Left ventricle myocardium inferior (tissue), 1 donor: ENCODE measurements at regions not wholly inside any gene's neighbourhood (a gene's known extent, or its start where the extent isn't known, plus 50 kb on each side); places are given as distances from the start of the nearest gene placed in this dataset.
"Not testable (repeated sequence)": the region's sequence is repeated elsewhere in the genome, so short reads cannot be mapped to it uniquely, and the experiment has no call there.

Experiments used
- DNase-seq: peaks from one replicate; pipeline ENCODE4 v3.0.0-alpha.2; 2020
- H3K27ac ChIP-seq: fragments of 200-600 bp; replicated peaks from 2 replicates; pipeline ENCODE4 v1.8.0; 2021
- H3K27me3 ChIP-seq: fragments of 200-600 bp; 2 replicates; pipeline ENCODE4 v1.8.0; 2021; ENCODE audit warnings: low read depth
- H3K36me3 ChIP-seq: fragments of 200-600 bp; 2 replicates; pipeline ENCODE4 v1.8.0; 2021
- H3K4me1 ChIP-seq: fragments of 200-600 bp; 2 replicates; pipeline ENCODE4 v1.8.0; 2021
- H3K4me3 ChIP-seq: fragments of 200-600 bp; 2 replicates; pipeline ENCODE4 v1.8.0; 2021; ENCODE audit warnings: mild to moderate bottlenecking, moderate library complexity
- H3K9me3 ChIP-seq: fragments of 200-600 bp; replicated peaks from 2 replicates; pipeline ENCODE4 v1.8.0; 2021
- intact Hi-C: fragments of 100-400 bp; cut with micrococcal nuclease; formaldehyde crosslinking; loops from one replicate; pipeline ENCODE4 v1.11.0; 2022
- TF ChIP-seq, protein P1 (sequence below): fragments of 200-600 bp; IDR thresholded peaks from 2 replicates; pipeline ENCODE4 v1.8.0; 2021; ENCODE audit warnings: antibody characterized with exemption, mild to moderate bottlenecking, borderline replicate concordance
- donor health status: DM: no; HTN: yes; CAD: no; lungs with severe emphysema.

GRCh38 chr7:84735011-84735410, 451.8 kb downstream of the SEMA3D start:
- H3K9me3 ChIP-seq: peaks cover 14% of the 10 kb centered on the region
- H3K36me3 ChIP-seq: no peaks in the 10 kb centered on the region
- no peak overlapping the region for H3K27ac ChIP-seq
- TF ChIP-seq, protein P1, sequence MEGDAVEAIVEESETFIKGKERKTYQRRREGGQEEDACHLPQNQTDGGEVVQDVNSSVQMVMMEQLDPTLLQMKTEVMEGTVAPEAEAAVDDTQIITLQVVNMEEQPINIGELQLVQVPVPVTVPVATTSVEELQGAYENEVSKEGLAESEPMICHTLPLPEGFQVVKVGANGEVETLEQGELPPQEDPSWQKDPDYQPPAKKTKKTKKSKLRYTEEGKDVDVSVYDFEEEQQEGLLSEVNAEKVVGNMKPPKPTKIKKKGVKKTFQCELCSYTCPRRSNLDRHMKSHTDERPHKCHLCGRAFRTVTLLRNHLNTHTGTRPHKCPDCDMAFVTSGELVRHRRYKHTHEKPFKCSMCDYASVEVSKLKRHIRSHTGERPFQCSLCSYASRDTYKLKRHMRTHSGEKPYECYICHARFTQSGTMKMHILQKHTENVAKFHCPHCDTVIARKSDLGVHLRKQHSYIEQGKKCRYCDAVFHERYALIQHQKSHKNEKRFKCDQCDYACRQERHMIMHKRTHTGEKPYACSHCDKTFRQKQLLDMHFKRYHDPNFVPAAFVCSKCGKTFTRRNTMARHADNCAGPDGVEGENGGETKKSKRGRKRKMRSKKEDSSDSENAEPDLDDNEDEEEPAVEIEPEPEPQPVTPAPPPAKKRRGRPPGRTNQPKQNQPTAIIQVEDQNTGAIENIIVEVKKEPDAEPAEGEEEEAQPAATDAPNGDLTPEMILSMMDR: no peak
- no peaks in the 10 kb centered on the region for H3K27me3 ChIP-seq
- no peaks in the 10 kb centered on the region for H3K4me1 ChIP-seq
- DNase-seq: no peak
- H3K4me3 ChIP-seq: no peak overlapping the region
- intact Hi-C loops: no loop called here

- H3K27ac ChIP-seq, DNase-seq, H3K4me1 ChIP-seq, intact Hi-C loops, H3K27me3 ChIP-seq, H3K4me3 ChIP-seq, H3K36me3 ChIP-seq: not testable (repeated sequence)
- H3K9me3 ChIP-seq: peaks cover 14% of the 10 kb centered on the region
Measured at GRCh38 chr7:84733976-84734375, 452.9 kb downstream of the SEMA3D start.

DNA sequence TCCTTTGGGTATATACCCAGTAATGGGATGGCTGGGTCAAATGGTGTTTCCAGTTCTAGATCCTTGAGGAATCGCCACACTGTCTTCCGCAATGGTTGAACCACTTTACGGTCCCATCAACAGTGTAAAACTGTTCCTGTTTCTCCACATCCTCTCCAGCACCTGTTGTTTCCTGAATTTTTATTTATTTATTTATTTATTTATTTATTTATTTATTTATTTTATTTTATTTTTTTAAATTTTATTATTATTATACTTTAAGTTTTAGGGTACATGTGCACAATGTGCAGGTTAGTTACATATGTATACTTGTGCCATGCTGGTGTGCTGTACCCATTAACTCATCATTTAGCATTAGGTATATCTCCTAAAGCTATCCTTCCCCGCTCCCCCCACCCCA, 456.0 kb downstream of the SEMA3D start:
- H3K4me3 ChIP-seq, H3K27ac ChIP-seq, H3K4me1 ChIP-seq, intact Hi-C loops, H3K36me3 ChIP-seq, DNase-seq, H3K27me3 ChIP-seq: not testable (repeated sequence)
- peaks cover 23% of the 10 kb centered on the region for H3K9me3 ChIP-seq

DNA sequence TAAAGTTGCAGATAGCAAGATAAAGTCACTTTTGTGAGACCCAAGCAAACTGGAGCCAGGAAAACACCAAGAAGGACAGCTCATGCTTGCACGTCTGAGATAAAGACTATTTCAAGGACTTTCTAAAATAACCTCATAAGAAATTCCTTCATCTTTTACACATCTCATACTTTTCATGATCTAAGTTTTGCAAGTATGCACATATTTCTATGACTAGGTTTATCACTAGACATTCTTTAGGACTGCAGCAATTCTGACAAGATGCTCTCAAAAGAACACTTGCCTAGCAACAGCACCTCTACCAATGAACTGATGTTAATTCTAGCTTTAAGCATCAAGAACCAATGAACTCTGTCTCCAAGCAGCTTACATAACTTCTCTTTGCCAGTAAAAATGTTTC, 457.6 kb downstream of the SEMA3D start:
- no peaks in the 10 kb centered on the region for H3K36me3 ChIP-seq
- no peak for DNase-seq
- TF ChIP-seq, protein P1: no peak
- H3K4me3 ChIP-seq: no peak overlapping the region
- H3K9me3 ChIP-seq: peaks cover 39% of the 10 kb centered on the region
- no peaks in the 10 kb centered on the region for H3K4me1 ChIP-seq
- no peaks in the 10 kb centered on the region for H3K27me3 ChIP-seq
- H3K27ac ChIP-seq: no peak overlapping the region
- intact Hi-C loops: no loop called here

DNA sequence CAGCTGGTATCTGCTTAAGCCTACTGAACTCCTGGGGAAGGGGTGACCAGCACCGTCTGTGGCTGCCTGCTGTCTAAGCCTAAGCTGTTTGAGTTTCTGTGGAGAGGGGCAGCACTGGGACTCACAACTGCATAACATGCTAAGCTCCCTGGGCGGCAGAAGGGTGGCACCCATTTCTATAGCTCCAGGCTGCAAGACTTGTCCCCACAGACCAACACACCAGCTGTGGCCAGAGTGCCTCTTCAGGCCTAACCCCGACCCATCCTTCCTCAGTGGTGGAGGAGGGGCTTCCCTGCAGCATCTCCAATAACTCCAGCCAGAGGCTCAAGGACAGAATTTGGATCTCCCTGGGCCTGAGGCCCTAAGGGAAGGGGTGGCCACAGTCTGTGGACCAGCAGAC, 464.1 kb downstream of the SEMA3D start:
- Histone ChIP-seq H3K27me3 (no peaks in the 10 kb centered on the region), H3K27ac (no peak overlapping the region), H3K9me3 (peaks cover 32% of the 10 kb centered on the region), H3K4me1 (no peaks in the 10 kb centered on the region), H3K4me3 (no peak overlapping the region), H3K36me3 (no peaks in the 10 kb centered on the region)
- intact Hi-C loops: no loop called here
- TF ChIP-seq, protein P1: no peak
- no peak for DNase-seq

- TF ChIP-seq, protein P1: no peak
- Histone ChIP-seq H3K4me3 (no peak overlapping the region), H3K27me3 (no peaks in the 10 kb centered on the region), H3K27ac (no peak overlapping the region), H3K9me3 (peaks cover 26% of the 10 kb centered on the region), H3K36me3 (no peaks in the 10 kb centered on the region), H3K4me1 (no peaks in the 10 kb centered on the region)
- DNase-seq: no peak
- intact Hi-C loops: no loop called here
Measured at GRCh38 chr7:84722086-84722485, 464.8 kb downstream of the SEMA3D start.
